Loucy (cell line): ENCODE measurements at regions not wholly inside any gene's neighbourhood (a gene's known extent, or its start where the extent isn't known, plus 50 kb on each side); places are given as distances from the start of the nearest gene placed in this dataset.

Experiments
- H2AFZ ChIP-seq: fragments of 200-600 bp; sonication (generic); 2 replicates; pipeline ENCODE4 v1.6.0; 2016; ENCODE audit warnings: antibody characterized with exemption, mild to moderate bottlenecking, low read length, moderate library complexity
- H3F3A ChIP-seq: fragments of 200-600 bp; 2 replicates; pipeline ENCODE4 v1.6.0; 2016; ENCODE audit warnings: antibody characterized with exemption, low read depth, mild to moderate bottlenecking
- H3K27me3 ChIP-seq: fragments of 200-600 bp; sonication (generic); 2 replicates; pipeline ENCODE4 v1.6.1; 2014; ENCODE audit warnings: low read length, mild to moderate bottlenecking; ENCODE audit not compliant: insufficient read depth, poor library complexity, severe bottlenecking
- H3K36me3 ChIP-seq: fragments of 200-600 bp; sonication (generic); 2 replicates; pipeline ENCODE4 v1.6.1; 2016; ENCODE audit warnings: low read length; ENCODE audit not compliant: insufficient read depth
- H3K4me1 ChIP-seq: fragments of 200-600 bp; sonication (generic); 2 replicates; pipeline ENCODE4 v1.5.1; 2014; ENCODE audit warnings: low read length, mild to moderate bottlenecking; ENCODE audit not compliant: insufficient read depth, poor library complexity, severe bottlenecking
- H3K4me2 ChIP-seq: fragments of 200-600 bp; sonication (generic); 2 replicates; pipeline ENCODE4 v1.6.0; 2014; ENCODE audit warnings: antibody characterized with exemption, low read length, low read depth, mild to moderate bottlenecking; ENCODE audit not compliant: poor library complexity, severe bottlenecking
- H3K4me3 ChIP-seq: fragments of 200-600 bp; sonication (generic); 2 replicates; pipeline ENCODE4 v1.5.1; 2014; ENCODE audit warnings: low read length, mild to moderate bottlenecking, mixed read lengths; ENCODE audit not compliant: poor library complexity, severe bottlenecking
- H3K79me2 ChIP-seq: fragments of 200-600 bp; sonication (generic); 2 replicates; pipeline ENCODE4 v1.6.1; 2014; ENCODE audit warnings: low read length; ENCODE audit not compliant: insufficient read depth
- H3K9ac ChIP-seq: fragments of 200-600 bp; sonication (generic); 2 replicates; pipeline ENCODE4 v1.6.0; 2014; ENCODE audit warnings: mild to moderate bottlenecking, low read depth, low read length, moderate library complexity; ENCODE audit not compliant: poor library complexity, severe bottlenecking
- H3K9me2 ChIP-seq: fragments of 200-600 bp; sonication (generic); replicated peaks from 2 replicates; pipeline ENCODE4 v1.6.1; 2016; ENCODE audit warnings: low read depth, low read length, mixed read lengths
- H3K9me3 ChIP-seq: fragments of 200-600 bp; sonication (generic); 2 replicates; pipeline ENCODE4 v1.6.1; 2014; ENCODE audit warnings: mild to moderate bottlenecking, antibody characterized with exemption, low read length, low read depth; ENCODE audit not compliant: insufficient read depth
- H4K20me1 ChIP-seq: fragments of 200-600 bp; sonication (generic); 2 replicates; pipeline ENCODE4 v1.6.0; 2014; ENCODE audit warnings: antibody characterized with exemption, low read length, mild to moderate bottlenecking; ENCODE audit not compliant: insufficient read depth, poor library complexity, severe bottlenecking
- EZH2phosphoT487 ChIP-seq: fragments of 200-600 bp; IDR thresholded peaks from 2 replicates; pipeline ENCODE4 v1.6.1; 2018; ENCODE audit warnings: antibody characterized with exemption, mild to moderate bottlenecking, moderate library complexity, borderline replicate concordance
- TF ChIP-seq, protein P1 (sequence below): fragments of 200-600 bp; sonication (generic); conservative IDR thresholded peaks from 2 replicates; pipeline ENCODE4 v1.5.1; 2014; ENCODE audit warnings: mild to moderate bottlenecking, antibody characterized with exemption, low read length

DNA sequence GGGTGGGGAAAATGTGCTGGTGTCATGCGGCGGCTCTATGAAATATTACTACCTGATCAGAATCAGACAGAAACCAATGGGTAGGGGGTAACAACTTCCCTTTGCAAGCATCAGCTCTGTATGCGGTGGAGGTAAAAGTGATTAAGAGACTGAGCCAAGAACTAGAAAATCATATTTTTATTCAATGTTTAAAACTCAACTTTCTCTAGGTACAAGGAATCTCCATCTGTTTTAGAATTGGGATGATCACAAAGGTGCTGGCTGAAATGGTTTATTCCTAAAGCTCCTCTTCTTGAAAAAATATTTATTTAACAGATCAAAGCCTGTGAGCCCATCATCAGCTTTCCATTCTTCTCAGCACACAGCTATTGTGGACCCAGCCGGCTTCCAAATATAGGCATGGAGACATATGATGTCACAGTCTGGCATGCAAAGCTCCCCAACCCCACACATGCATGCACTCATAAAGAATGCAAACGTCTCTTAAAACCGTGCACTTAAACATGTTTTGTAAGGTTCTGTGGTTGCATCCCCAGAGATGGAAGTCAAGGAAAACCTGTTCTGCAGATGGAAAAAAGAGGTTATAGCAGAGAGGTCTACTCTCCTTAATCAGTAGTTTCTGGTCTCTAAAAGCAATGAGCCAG is 126.0 kb downstream of the SKIDA1 start:
- Histone ChIP-seq H3K79me2 (no peaks in the 10 kb centered on the region), H3K4me3 (no peak overlapping the region), H3K4me2 (no peak overlapping the region), H3K9ac (no peak overlapping the region), H3K27me3 (no peaks in the 10 kb centered on the region), H3K9me2 (no peaks in the 10 kb centered on the region), H3K4me1 (no peaks in the 10 kb centered on the region), H3K36me3 (no peaks in the 10 kb centered on the region), H3K9me3 (no peaks in the 10 kb centered on the region), H4K20me1 (no peaks in the 10 kb centered on the region), H2AFZ (no peak overlapping the region), H3F3A (no peaks in the 10 kb centered on the region)
- no peak for TF ChIP-seq EZH2phosphoT487
- TF ChIP-seq, protein P1, sequence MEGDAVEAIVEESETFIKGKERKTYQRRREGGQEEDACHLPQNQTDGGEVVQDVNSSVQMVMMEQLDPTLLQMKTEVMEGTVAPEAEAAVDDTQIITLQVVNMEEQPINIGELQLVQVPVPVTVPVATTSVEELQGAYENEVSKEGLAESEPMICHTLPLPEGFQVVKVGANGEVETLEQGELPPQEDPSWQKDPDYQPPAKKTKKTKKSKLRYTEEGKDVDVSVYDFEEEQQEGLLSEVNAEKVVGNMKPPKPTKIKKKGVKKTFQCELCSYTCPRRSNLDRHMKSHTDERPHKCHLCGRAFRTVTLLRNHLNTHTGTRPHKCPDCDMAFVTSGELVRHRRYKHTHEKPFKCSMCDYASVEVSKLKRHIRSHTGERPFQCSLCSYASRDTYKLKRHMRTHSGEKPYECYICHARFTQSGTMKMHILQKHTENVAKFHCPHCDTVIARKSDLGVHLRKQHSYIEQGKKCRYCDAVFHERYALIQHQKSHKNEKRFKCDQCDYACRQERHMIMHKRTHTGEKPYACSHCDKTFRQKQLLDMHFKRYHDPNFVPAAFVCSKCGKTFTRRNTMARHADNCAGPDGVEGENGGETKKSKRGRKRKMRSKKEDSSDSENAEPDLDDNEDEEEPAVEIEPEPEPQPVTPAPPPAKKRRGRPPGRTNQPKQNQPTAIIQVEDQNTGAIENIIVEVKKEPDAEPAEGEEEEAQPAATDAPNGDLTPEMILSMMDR = no peak

DNA sequence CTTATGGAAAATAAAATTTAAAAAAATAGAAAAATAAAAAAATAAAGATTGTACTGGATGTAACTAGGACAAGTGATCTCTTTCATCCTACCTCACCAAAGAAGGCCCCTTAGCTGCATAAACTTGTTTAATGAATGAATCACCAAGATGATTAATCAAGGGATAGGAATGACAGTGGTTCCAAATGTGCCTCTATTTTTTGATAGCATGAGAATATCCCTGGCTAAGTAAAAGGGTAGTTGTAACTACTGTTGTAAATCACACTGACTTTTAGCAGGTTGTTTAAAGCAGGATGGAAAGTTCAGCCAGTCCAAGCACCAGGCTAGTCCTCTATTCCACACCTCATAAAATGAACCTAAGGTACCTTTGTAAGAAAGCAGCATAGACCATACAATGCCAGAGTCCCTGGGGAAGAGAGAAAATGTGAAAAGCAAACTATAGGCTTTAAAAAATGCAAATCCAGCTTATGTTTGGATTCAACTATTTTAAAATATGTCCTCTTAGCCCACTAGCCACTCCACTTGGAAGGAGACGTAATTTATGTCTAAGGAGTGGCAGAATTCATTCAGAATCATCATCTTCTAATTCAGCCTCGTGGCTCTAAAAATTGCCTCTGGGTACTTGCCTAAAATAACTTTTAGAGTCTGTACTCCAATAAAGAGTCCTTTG is 126.8 kb downstream of the SKIDA1 start:
- H3K9ac ChIP-seq = no peak overlapping the region
- H3K79me2 ChIP-seq = no peaks in the 10 kb centered on the region
- no peak overlapping the region for H3K4me2 ChIP-seq
- no peak overlapping the region for H3K4me3 ChIP-seq
- no peaks in the 10 kb centered on the region for H3F3A ChIP-seq
- no peaks in the 10 kb centered on the region for H4K20me1 ChIP-seq
- H2AFZ ChIP-seq = no peak overlapping the region
- H3K4me1 ChIP-seq = no peaks in the 10 kb centered on the region
- H3K36me3 ChIP-seq = no peaks in the 10 kb centered on the region
- TF ChIP-seq, protein P1 = no peak
- no peak for TF ChIP-seq EZH2phosphoT487
- no peaks in the 10 kb centered on the region for H3K9me2 ChIP-seq
- H3K9me3 ChIP-seq = no peaks in the 10 kb centered on the region
- no peaks in the 10 kb centered on the region for H3K27me3 ChIP-seq

DNA sequence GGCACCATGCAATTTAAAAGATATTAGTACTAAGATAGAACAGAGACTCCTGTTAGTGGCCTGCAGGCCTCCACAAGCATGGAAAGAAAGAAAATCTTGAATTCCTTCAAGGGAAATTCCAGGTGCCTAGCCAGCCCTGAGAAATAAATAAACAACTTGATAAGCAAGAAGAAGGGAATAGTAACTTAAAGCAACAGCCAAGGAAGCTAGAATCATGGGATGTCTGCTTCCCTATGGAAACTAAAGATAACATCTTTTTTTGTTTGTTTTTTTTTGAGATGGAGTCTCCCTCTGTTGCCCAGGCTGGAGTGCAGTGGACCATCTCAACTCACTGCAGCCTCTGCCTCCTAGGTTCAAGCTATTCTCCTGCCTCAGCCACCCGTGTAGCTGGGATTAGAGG is 128.6 kb downstream of the SKIDA1 start:
- no peaks in the 10 kb centered on the region for H3K27me3 ChIP-seq
- H3K4me2 ChIP-seq = no peak overlapping the region
- no peak overlapping the region for H3K4me3 ChIP-seq
- no peaks in the 10 kb centered on the region for H4K20me1 ChIP-seq
- H3K36me3 ChIP-seq = no peaks in the 10 kb centered on the region
- TF ChIP-seq, protein P1 = no peak
- TF ChIP-seq EZH2phosphoT487 = no peak
- no peak overlapping the region for H3K9ac ChIP-seq
- H3K9me3 ChIP-seq = no peaks in the 10 kb centered on the region
- H3F3A ChIP-seq = no peaks in the 10 kb centered on the region
- H3K4me1 ChIP-seq = no peaks in the 10 kb centered on the region
- no peaks in the 10 kb centered on the region for H3K9me2 ChIP-seq
- H2AFZ ChIP-seq = no peak overlapping the region
- no peaks in the 10 kb centered on the region for H3K79me2 ChIP-seq
